Ascending aorta (tissue), 2 donors: ENCODE measurements at regions not wholly inside any gene's neighbourhood (a gene's known extent, or its start where the extent isn't known, plus 50 kb on each side); places are given as distances from the start of the nearest gene placed in this dataset.
"Not testable (repeated sequence)": the region's sequence is repeated elsewhere in the genome, so short reads cannot be mapped to it uniquely, and the experiment has no call there.

Experiments
- DNase-seq, 2 donors: peaks; one replicate each; pipeline ENCODE4 v3.0.0-alpha.2; 2019; ENCODE audit warnings: low spot score in 2 of 2
- H3K27ac ChIP-seq, 2 donors: fragments of 200-600 bp; sonication (generic); one replicate each; pipeline ENCODE4 v1.5.1; 2016 to 2017; ENCODE audit warnings: mild to moderate bottlenecking in 1 of 2
- H3K27me3 ChIP-seq: fragments of 200-600 bp; sonication (generic); one replicate; pipeline ENCODE4 v1.5.1; 2017
- H3K36me3 ChIP-seq, 2 donors: fragments of 200-600 bp; sonication (generic); one replicate each; pipeline ENCODE4 v1.5.1; 2016
- H3K4me1 ChIP-seq, 2 donors: fragments of 200-600 bp; sonication (generic); one replicate each; pipeline ENCODE4 v1.5.1; 2016 to 2017; ENCODE audit warnings: mild to moderate bottlenecking in 1 of 2
- H3K4me3 ChIP-seq, 2 donors: fragments of 200-600 bp; sonication (generic); one replicate each; pipeline ENCODE4 v1.5.1; 2016 to 2017; ENCODE audit warnings: mild to moderate bottlenecking in 1 of 2
- H3K9me3 ChIP-seq, 2 donors: fragments of 200-600 bp; sonication (generic); one replicate each; pipeline ENCODE4 v1.5.1; 2016
- CTCF ChIP-seq, 3 experiments: fragments of 200-600 bp in 2 of 3; fragments of 450-650 bp in 1 of 3; sonication (generic) in 2 of 3; IDR thresholded peaks; one replicate each; pipeline ENCODE4 v1.5.1; 2016 to 2019; ENCODE audit warnings: antibody characterized with exemption in 3 of 3, mild to moderate bottlenecking in 1 of 3, moderate library complexity in 1 of 3
- intact Hi-C: fragments of 100-400 bp; cut with DNase I; formaldehyde crosslinking; loops from one replicate; pipeline ENCODE4 v1.15.1; 2023

- Histone ChIP-seq H3K9me3 (no peaks in the 10 kb centered on the region), H3K36me3 (no peaks in the 10 kb centered on the region), H3K4me3 (no peak overlapping the region), H3K27ac (no peak overlapping the region), H3K4me1 (no peaks in the 10 kb centered on the region), H3K27me3 (no peaks in the 10 kb centered on the region)
- TF ChIP-seq CTCF (IDR thresholded peaks at IDR 0.05) = no peak
- intact Hi-C loops = no loop called here
- no peak for DNase-seq
Measured at GRCh38 chr2:184057910-184058309, 540.4 kb upstream of the ZNF804A start.

- H3K27me3 ChIP-seq, DNase-seq, H3K9me3 ChIP-seq, H3K27ac ChIP-seq, H3K4me1 ChIP-seq, H3K4me3 ChIP-seq, intact Hi-C loops, H3K36me3 ChIP-seq: not testable (repeated sequence)
Measured at GRCh38 chr2:184060268-184060667, 538.1 kb upstream of the ZNF804A start.

- Histone ChIP-seq H3K36me3 (no peaks in the 10 kb centered on the region), H3K4me1 (no peaks in the 10 kb centered on the region), H3K27me3 (no peaks in the 10 kb centered on the region), H3K4me3 (no peak overlapping the region), H3K9me3 (no peaks in the 10 kb centered on the region), H3K27ac (no peak overlapping the region)
- intact Hi-C loops = no loop called here
- no peak for DNase-seq
- no peak for TF ChIP-seq CTCF (IDR thresholded peaks at IDR 0.05)
Measured at GRCh38 chr2:184067502-184067901, 530.8 kb upstream of the ZNF804A start.

- H3K36me3 ChIP-seq = no peaks in the 10 kb centered on the region
- H3K9me3 ChIP-seq = no peaks in the 10 kb centered on the region
- no peaks in the 10 kb centered on the region for H3K27me3 ChIP-seq
- DNase-seq = no peak
- no peaks in the 10 kb centered on the region for H3K4me1 ChIP-seq
- TF ChIP-seq CTCF (IDR thresholded peaks at IDR 0.05) = no peak
- H3K27ac ChIP-seq = no peak overlapping the region
- intact Hi-C loops = no loop called here
- H3K4me3 ChIP-seq = no peak overlapping the region
Measured at GRCh38 chr2:184072470-184072869, 525.9 kb upstream of the ZNF804A start.

- Histone ChIP-seq H3K27ac (no peak overlapping the region), H3K36me3 (no peaks in the 10 kb centered on the region), H3K9me3 (no peaks in the 10 kb centered on the region), H3K27me3 (no peaks in the 10 kb centered on the region), H3K4me3 (no peak overlapping the region), H3K4me1 (no peaks in the 10 kb centered on the region)
- TF ChIP-seq CTCF (IDR thresholded peaks at IDR 0.05) = no peak
- DNase-seq = no peak
- intact Hi-C loops = no loop called here
Measured at GRCh38 chr2:184078496-184078895, 519.8 kb upstream of the ZNF804A start.

GRCh38 chr2:184091456-184091855 is 506.9 kb upstream of the ZNF804A start:
- no peak for TF ChIP-seq CTCF (IDR thresholded peaks at IDR 0.05)

More at GRCh38 chr2:184091456-184091855, 506.9 kb upstream of the ZNF804A start:
- no peaks in the 10 kb centered on the region for H3K27me3 ChIP-seq
- DNase-seq = no peak
- intact Hi-C loops = no loop called here
- no peaks in the 10 kb centered on the region for H3K4me1 ChIP-seq
- no peaks in the 10 kb centered on the region for H3K36me3 ChIP-seq
- H3K27ac ChIP-seq = no peak overlapping the region
- H3K9me3 ChIP-seq = no peaks in the 10 kb centered on the region
- no peak overlapping the region for H3K4me3 ChIP-seq
